ENCODE measurements at regions not wholly inside any gene's neighbourhood (a gene's known extent, or its start where the extent isn't known, plus 50 kb on each side); places are given as distances from the start of the nearest gene placed in this dataset.

DNA sequence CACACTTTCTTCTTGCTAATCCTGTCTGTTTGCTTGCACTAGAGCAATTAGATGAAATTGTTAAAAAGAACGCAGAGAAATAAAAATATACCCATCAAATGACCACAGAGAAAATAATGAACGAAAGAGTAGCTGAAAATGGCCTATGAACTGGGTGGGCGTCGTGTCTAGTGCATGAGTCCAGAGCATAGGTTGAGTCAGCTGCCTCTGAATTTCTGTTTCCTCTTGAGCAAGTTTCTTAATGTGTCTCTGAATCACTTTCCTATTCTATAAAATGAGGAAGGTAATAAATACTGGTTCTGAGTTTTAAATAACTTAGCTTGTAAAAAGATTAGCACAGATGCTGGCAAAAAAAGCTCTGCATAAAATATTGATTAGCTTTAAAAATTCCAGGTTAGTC, 75.0 kb downstream of the POM121L12 start:
- TF ChIP-seq NFYB (CRISPR knock-in tag; conservative IDR thresholded peaks at IDR 0.05; ENCODE audit: low read depth) (no peak), SMAD4 (CRISPR knock-in tag; IDR thresholded peaks at IDR 0.05) (no peak), SOX15 (CRISPR knock-in tag; IDR thresholded peaks at IDR 0.05) (no peak)
- TF ChIP-seq, protein P1, sequence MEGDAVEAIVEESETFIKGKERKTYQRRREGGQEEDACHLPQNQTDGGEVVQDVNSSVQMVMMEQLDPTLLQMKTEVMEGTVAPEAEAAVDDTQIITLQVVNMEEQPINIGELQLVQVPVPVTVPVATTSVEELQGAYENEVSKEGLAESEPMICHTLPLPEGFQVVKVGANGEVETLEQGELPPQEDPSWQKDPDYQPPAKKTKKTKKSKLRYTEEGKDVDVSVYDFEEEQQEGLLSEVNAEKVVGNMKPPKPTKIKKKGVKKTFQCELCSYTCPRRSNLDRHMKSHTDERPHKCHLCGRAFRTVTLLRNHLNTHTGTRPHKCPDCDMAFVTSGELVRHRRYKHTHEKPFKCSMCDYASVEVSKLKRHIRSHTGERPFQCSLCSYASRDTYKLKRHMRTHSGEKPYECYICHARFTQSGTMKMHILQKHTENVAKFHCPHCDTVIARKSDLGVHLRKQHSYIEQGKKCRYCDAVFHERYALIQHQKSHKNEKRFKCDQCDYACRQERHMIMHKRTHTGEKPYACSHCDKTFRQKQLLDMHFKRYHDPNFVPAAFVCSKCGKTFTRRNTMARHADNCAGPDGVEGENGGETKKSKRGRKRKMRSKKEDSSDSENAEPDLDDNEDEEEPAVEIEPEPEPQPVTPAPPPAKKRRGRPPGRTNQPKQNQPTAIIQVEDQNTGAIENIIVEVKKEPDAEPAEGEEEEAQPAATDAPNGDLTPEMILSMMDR (IDR thresholded peaks at IDR 0.05) = no peak
- TF ChIP-seq, protein P2, sequence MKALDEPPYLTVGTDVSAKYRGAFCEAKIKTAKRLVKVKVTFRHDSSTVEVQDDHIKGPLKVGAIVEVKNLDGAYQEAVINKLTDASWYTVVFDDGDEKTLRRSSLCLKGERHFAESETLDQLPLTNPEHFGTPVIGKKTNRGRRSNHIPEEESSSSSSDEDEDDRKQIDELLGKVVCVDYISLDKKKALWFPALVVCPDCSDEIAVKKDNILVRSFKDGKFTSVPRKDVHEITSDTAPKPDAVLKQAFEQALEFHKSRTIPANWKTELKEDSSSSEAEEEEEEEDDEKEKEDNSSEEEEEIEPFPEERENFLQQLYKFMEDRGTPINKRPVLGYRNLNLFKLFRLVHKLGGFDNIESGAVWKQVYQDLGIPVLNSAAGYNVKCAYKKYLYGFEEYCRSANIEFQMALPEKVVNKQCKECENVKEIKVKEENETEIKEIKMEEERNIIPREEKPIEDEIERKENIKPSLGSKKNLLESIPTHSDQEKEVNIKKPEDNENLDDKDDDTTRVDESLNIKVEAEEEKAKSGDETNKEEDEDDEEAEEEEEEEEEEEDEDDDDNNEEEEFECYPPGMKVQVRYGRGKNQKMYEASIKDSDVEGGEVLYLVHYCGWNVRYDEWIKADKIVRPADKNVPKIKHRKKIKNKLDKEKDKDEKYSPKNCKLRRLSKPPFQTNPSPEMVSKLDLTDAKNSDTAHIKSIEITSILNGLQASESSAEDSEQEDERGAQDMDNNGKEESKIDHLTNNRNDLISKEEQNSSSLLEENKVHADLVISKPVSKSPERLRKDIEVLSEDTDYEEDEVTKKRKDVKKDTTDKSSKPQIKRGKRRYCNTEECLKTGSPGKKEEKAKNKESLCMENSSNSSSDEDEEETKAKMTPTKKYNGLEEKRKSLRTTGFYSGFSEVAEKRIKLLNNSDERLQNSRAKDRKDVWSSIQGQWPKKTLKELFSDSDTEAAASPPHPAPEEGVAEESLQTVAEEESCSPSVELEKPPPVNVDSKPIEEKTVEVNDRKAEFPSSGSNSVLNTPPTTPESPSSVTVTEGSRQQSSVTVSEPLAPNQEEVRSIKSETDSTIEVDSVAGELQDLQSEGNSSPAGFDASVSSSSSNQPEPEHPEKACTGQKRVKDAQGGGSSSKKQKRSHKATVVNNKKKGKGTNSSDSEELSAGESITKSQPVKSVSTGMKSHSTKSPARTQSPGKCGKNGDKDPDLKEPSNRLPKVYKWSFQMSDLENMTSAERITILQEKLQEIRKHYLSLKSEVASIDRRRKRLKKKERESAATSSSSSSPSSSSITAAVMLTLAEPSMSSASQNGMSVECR (CRISPR knock-in tag; IDR thresholded peaks at IDR 0.05; ENCODE audit: borderline replicate concordance) = no peak
- TF ChIP-seq, protein P3, sequence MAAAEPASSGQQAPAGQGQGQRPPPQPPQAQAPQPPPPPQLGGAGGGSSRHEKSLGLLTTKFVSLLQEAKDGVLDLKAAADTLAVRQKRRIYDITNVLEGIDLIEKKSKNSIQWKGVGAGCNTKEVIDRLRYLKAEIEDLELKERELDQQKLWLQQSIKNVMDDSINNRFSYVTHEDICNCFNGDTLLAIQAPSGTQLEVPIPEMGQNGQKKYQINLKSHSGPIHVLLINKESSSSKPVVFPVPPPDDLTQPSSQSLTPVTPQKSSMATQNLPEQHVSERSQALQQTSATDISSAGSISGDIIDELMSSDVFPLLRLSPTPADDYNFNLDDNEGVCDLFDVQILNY (CRISPR knock-in tag; IDR thresholded peaks at IDR 0.05) = no peak

All from WTC11 (cell line).